ENCODE measurements at regions not wholly inside any gene's neighbourhood (a gene's known extent, or its start where the extent isn't known, plus 50 kb on each side); places are given as distances from the start of the nearest gene placed in this dataset.

DNA sequence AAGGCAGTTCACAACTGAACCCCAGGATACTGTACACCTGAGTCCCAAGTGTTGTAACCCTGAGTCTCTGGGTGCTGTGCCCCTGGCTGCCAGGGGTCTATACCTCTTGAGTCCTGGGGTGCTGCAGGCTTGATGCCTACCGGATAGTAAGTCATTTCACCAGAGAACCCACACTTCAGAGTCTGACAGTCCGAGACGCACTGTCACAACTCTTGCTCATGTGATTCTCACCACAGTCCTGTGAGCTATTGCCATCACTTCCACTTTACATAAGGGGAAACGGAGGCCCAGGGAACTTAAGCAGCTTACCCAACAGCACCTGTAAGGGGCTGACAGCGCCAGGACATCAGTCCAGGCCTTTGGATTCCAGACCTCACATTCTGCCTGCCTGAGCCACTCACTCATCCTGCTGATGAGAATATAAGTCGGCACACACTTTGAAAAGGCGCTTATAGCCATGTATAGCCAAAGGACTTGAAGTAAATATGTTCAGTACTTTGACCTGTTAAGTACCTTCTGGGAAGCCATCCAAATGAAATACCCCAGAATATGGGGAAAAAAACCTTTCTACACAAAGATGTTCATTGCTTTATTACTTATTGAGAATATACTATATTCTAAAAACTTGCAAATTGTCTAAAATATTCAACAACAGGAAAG lies 180.7 kb upstream of the ID2 start:
- intact Hi-C loops (cut with micrococcal nuclease) (no loop called here), in situ Hi-C loops (cut with MboI) (no loop called here)
- peaks cover 4% of the 10 kb centered on the region; the same call in 1 of the 2 replicates for H4K20me1 ChIP-seq (replicated peaks; ENCODE audit: control insufficient read depth, insufficient read depth, low read length)
- no TSS peak for BruUV-seq (replicated peaks)
- no peak for FAIRE-seq
- peaks cover 29 to 83% of the 10 kb centered on the region in 2 experiments for H3K27me3 ChIP-seq (ENCODE audit: control insufficient read depth in 2 of 2, insufficient read depth in 2 of 2, low read length in 2 of 2)
- H3K79me2 ChIP-seq (ENCODE audit: control insufficient read depth, insufficient read depth, low read length) = no peaks in the 10 kb centered on the region
- H3K4me3 ChIP-seq = no peak overlapping the region
- H3K27ac ChIP-seq (ENCODE audit: extremely low read depth, low read depth, low read length) = no peak overlapping the region
- H3K9me1 ChIP-seq (ENCODE audit: control insufficient read depth, insufficient read depth, low read length) = no peaks in the 10 kb centered on the region
- H3K4me2 ChIP-seq (ENCODE audit: insufficient read depth, low read length) = no peak overlapping the region
- H3K36me3 ChIP-seq (ENCODE audit: control insufficient read depth, insufficient read depth, low read length) = no peaks in the 10 kb centered on the region
- H3K4me1 ChIP-seq (replicated peaks in 1 of 2; ENCODE audit: control insufficient read depth in 2 of 2, insufficient read depth in 2 of 2, low read length in 2 of 2) = no peaks in the 10 kb centered on the region
- WGBS (ENCODE audit: insufficient coverage, low coverage, missing lambda C conversion rate) = 0% methylated on average over 7 of the region's 7 CpGs
- no peaks in the 10 kb centered on the region for H3K9me3 ChIP-seq (replicated peaks; ENCODE audit: control insufficient read depth, insufficient read depth, low read depth, low read length)
- H3K9ac ChIP-seq (ENCODE audit: insufficient read depth in 1 of 2, low read depth in 2 of 2, low read length in 2 of 2) = no peak overlapping the region
- DNase-seq (ENCODE audit: extremely low read depth in 1 of 4, low spot score in 3 of 4) = no peak
- TF ChIP-seq ZEB2 (IDR thresholded peaks at IDR 0.05) (0 out of 2 replicates have a peak, but pooled peaks have one; percentile 5), CREB1 (IDR thresholded peaks at IDR 0.05) (no peak), CREB1 (CRISPR knock-in tag; IDR thresholded peaks at IDR 0.05) (no peak), TAF9B (IDR thresholded peaks at IDR 0.05; ENCODE audit: partially characterized antibody) (no peak), RFX5 (IDR thresholded peaks at IDR 0.05; ENCODE audit: low read depth, low read length) (no peak)
- TF ChIP-seq, protein P1, sequence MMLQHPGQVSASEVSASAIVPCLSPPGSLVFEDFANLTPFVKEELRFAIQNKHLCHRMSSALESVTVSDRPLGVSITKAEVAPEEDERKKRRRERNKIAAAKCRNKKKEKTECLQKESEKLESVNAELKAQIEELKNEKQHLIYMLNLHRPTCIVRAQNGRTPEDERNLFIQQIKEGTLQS (IDR thresholded peaks at IDR 0.05) = no peak
- TF ChIP-seq, protein P1 (CRISPR knock-in tag; conservative IDR thresholded peaks at IDR 0.05) = no peak
- TF ChIP-seq, protein P2, sequence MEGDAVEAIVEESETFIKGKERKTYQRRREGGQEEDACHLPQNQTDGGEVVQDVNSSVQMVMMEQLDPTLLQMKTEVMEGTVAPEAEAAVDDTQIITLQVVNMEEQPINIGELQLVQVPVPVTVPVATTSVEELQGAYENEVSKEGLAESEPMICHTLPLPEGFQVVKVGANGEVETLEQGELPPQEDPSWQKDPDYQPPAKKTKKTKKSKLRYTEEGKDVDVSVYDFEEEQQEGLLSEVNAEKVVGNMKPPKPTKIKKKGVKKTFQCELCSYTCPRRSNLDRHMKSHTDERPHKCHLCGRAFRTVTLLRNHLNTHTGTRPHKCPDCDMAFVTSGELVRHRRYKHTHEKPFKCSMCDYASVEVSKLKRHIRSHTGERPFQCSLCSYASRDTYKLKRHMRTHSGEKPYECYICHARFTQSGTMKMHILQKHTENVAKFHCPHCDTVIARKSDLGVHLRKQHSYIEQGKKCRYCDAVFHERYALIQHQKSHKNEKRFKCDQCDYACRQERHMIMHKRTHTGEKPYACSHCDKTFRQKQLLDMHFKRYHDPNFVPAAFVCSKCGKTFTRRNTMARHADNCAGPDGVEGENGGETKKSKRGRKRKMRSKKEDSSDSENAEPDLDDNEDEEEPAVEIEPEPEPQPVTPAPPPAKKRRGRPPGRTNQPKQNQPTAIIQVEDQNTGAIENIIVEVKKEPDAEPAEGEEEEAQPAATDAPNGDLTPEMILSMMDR (IDR thresholded peaks at IDR 0.05 in 2 of 3, conservative IDR thresholded peaks at IDR 0.05 in 1 of 3; ENCODE audit: insufficient read depth in 2 of 3, low read depth in 1 of 3, low read length in 3 of 3) = no peak
- TF ChIP-seq, protein P3, sequence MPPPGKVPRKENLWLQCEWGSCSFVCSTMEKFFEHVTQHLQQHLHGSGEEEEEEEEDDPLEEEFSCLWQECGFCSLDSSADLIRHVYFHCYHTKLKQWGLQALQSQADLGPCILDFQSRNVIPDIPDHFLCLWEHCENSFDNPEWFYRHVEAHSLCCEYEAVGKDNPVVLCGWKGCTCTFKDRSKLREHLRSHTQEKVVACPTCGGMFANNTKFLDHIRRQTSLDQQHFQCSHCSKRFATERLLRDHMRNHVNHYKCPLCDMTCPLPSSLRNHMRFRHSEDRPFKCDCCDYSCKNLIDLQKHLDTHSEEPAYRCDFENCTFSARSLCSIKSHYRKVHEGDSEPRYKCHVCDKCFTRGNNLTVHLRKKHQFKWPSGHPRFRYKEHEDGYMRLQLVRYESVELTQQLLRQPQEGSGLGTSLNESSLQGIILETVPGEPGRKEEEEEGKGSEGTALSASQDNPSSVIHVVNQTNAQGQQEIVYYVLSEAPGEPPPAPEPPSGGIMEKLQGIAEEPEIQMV (tag; conservative IDR thresholded peaks at IDR 0.05; ENCODE audit: low read depth) = no peak
- H2AFZ ChIP-seq (ENCODE audit: low read depth, low read length) = no peak overlapping the region
- CTCF ChIA-PET (ENCODE audit: low intra/inter-chr PET ratio) = no interaction called here
- no peak for ATAC-seq
- POLR2A ChIA-PET = no interaction called here

Data from K562 (cell line).